Activated T-cell treated with anti-CD3 and anti-CD28 coated beads for 24 hours (primary cell): ENCODE measurements at regions not wholly inside any gene's neighbourhood (a gene's known extent, or its start where the extent isn't known, plus 50 kb on each side); places are given as distances from the start of the nearest gene placed in this dataset.

Source experiments
- DNase-seq: peaks from one replicate; pipeline ENCODE4 v3.0.0-alpha.2; 2020; ENCODE audit warnings: low read depth

- DNase-seq = no peak
Measured at GRCh38 chr2:19035238-19035637, 323.2 kb downstream of the OSR1 start.

GRCh38 chr2:19033240-19033639, 325.2 kb downstream of the OSR1 start:
- DNase-seq = no peak

- DNase-seq = no peak
Measured at GRCh38 chr2:19031642-19032041, 326.8 kb downstream of the OSR1 start.

- no peak for DNase-seq
Measured at GRCh38 chr2:19029655-19030054, 328.8 kb downstream of the OSR1 start.

- no peak for DNase-seq
Measured at GRCh38 chr2:19028587-19029375, 329.6 kb downstream of the OSR1 start.

GRCh38 chr2:19027626-19028025, 330.8 kb downstream of the OSR1 start:
- DNase-seq = no peak

- no peak for DNase-seq
Measured at GRCh38 chr2:19026261-19026660, 332.2 kb downstream of the OSR1 start.

- no peak for DNase-seq
Measured at GRCh38 chr2:19022334-19022733, 336.1 kb downstream of the OSR1 start.

GRCh38 chr2:19021721-19022120, 336.7 kb downstream of the OSR1 start:
- DNase-seq = no peak

GRCh38 chr2:19021100-19021476, 337.3 kb downstream of the OSR1 start:
- no peak for DNase-seq

- DNase-seq = no peak
Measured at GRCh38 chr2:19020144-19021099, 338.0 kb downstream of the OSR1 start.

- no peak for DNase-seq
Measured at GRCh38 chr2:19009510-19009909, 348.9 kb downstream of the OSR1 start.

- no peak for DNase-seq
Measured at GRCh38 chr2:19003554-19003953, 354.9 kb downstream of the OSR1 start.

GRCh38 chr2:19000776-19001175, 357.6 kb downstream of the OSR1 start:
- DNase-seq = no peak

GRCh38 chr2:18999198-18999597, 359.2 kb downstream of the OSR1 start:
- no peak for DNase-seq

- no peak for DNase-seq
Measured at GRCh38 chr2:18998491-18998890, 359.9 kb downstream of the OSR1 start.

GRCh38 chr2:18993756-18994338, 364.6 kb downstream of the OSR1 start:
- DNase-seq = no peak

GRCh38 chr2:18991177-18992168, 366.9 kb downstream of the OSR1 start:
- no peak for DNase-seq

GRCh38 chr2:18988631-18989232, 369.7 kb downstream of the OSR1 start:
- DNase-seq = no peak

GRCh38 chr2:18987592-18988073, 370.8 kb downstream of the OSR1 start:
- no peak for DNase-seq

- DNase-seq = no peak
Measured at GRCh38 chr2:18987016-18987415, 371.4 kb downstream of the OSR1 start.
